ENCODE measurements at regions not wholly inside any gene's neighbourhood (a gene's known extent, or its start where the extent isn't known, plus 50 kb on each side); places are given as distances from the start of the nearest gene placed in this dataset.

DNA sequence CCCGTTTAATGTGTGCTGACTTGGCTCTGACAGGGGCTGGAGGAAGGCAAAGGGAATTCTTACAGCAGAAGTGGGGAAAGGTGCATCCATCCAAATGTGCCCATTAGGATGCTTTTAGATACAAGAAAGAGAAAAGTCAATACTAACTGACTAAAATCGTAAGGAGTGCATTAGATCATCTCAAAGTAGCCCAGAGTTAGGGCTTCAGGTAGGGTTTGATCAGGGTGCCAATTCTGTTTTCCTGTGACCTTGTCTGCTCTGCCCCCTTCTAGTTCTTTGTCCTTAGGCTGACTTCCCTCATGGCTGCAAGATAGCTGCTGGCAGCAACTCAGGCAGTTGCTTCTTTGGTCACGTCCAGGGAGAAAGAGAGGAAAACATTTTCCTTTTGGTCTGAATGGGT, 240.8 kb downstream of the CDC5L start:
- no peak overlapping the region for H3K4me3 ChIP-seq (ENCODE audit: low read depth, low read length)
- TF ChIP-seq, protein P1, sequence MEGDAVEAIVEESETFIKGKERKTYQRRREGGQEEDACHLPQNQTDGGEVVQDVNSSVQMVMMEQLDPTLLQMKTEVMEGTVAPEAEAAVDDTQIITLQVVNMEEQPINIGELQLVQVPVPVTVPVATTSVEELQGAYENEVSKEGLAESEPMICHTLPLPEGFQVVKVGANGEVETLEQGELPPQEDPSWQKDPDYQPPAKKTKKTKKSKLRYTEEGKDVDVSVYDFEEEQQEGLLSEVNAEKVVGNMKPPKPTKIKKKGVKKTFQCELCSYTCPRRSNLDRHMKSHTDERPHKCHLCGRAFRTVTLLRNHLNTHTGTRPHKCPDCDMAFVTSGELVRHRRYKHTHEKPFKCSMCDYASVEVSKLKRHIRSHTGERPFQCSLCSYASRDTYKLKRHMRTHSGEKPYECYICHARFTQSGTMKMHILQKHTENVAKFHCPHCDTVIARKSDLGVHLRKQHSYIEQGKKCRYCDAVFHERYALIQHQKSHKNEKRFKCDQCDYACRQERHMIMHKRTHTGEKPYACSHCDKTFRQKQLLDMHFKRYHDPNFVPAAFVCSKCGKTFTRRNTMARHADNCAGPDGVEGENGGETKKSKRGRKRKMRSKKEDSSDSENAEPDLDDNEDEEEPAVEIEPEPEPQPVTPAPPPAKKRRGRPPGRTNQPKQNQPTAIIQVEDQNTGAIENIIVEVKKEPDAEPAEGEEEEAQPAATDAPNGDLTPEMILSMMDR (IDR thresholded peaks at IDR 0.05; ENCODE audit: control insufficient read depth, extremely low read depth, insufficient read depth): no peak
- no peak for DNase-seq (ENCODE audit: low read depth)

DNA sequence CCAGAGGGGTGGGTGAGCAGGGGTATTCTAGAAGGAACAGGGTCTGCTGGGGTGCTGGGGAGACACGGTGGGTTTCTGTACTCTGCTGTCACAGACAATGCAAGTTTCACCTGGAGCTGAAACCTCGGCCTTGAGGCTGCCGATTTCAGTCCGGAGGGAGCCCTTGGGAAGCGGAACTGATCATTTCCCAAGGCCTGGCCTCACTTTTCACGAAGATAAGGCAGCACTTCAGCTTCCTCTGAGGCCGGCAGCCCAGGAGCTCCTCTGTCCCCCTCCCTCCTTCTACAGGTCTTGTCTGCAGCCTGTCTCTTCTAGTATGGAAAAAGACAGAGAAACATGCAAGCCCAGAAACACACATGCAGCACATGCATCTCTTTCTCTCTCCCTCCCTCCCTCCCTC, 242.1 kb downstream of the CDC5L start:
- no peak overlapping the region for H3K4me3 ChIP-seq (ENCODE audit: low read depth, low read length)
- TF ChIP-seq, protein P1 (IDR thresholded peaks at IDR 0.05; ENCODE audit: control insufficient read depth, extremely low read depth, insufficient read depth): no peak
- no peak for DNase-seq (ENCODE audit: low read depth)

DNA sequence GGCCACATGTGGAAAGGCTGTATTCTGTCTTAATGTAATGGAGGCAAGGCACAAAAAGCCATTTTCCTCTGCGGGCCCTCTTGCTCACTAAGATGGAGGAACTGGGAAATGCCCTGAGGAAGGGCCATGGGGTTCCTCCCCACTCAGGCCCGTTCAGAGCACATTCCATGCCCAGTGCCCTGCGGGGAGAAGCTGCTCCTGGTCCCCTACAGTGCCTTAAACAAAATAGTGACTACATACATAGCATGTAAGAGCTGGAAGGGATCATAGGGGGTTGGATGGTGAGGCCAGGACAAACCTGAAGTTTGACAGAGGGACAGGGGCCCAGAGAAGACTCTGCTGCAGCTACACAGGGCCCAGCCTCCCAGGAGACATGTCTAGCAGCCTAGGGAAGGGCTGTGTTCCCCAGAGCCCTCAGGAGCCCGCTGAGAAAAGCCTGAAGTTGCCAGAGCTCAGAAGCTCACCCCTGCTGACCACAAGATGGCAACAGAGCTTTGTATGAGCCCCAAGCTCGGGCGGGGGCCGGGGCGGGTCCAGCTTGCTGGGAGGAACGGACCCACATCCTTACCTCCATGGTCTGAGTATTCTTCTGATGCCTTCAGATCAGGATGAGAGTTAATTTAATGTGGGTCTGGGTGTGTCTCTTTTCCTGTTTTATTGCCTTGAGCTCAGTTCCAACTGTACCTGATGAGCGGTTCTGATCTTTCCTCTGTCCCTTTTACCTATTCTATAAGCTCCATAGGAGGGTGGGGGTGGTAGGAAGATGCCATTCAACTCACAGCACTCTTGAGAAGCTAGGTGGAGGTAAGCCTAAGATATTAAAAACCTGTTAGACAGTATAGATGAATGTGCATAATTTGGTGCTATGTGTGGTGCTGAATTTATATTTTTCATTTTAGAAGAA, 242.9 kb downstream of the CDC5L start:
- DNase-seq (ENCODE audit: low read depth): peak; percentile 18
- TF ChIP-seq, protein P1 (IDR thresholded peaks at IDR 0.05; ENCODE audit: control insufficient read depth, extremely low read depth, insufficient read depth): peak; percentile 69
- H3K4me3 ChIP-seq (ENCODE audit: low read depth, low read length): no peak overlapping the region

DNA sequence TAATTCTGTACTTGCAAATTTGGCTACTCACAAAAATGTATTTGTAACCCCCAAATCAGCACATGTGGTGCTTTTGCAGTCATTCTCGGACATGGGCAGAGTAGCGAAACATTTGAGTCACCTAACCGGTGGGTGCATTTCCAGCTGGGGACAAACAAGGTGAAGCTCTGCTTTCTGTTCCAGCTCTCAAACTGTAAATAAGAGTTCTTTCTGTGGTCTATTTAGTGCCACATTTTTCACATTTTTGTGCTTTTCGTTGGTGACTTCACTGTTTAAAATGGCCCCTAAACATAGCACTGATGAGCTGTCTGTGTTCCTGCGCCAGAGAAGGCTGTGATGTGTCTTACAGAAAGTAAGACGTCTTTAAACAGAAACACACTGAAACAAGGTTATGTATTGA, 244.5 kb downstream of the CDC5L start:
- DNase-seq (ENCODE audit: low read depth): no peak
- TF ChIP-seq, protein P1 (IDR thresholded peaks at IDR 0.05; ENCODE audit: control insufficient read depth, extremely low read depth, insufficient read depth): no peak
- H3K4me3 ChIP-seq (ENCODE audit: low read depth, low read length): no peak overlapping the region

DNA sequence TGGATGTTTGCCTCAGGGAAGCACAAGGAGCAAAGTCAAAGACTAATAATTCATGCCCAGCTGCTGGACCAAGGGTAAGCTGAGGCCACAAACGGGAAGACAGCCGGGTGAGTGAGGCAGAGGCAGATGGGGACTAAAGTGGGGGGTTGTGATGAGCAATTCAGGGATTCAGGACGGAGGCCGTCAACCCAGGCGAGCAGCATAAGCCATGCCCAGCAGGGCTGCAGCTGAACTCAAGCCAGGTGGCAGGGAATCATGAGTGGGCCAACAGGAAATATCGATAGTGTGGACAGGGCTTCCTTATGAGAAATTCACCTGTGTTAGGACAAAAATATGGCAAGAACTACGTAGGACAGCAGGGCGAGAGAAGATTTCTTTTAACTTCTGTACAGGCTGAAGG, 246.8 kb downstream of the CDC5L start:
- H3K4me3 ChIP-seq (ENCODE audit: low read depth, low read length): no peak overlapping the region
- no peak for DNase-seq (ENCODE audit: low read depth)
- TF ChIP-seq, protein P1 (IDR thresholded peaks at IDR 0.05; ENCODE audit: control insufficient read depth, extremely low read depth, insufficient read depth): no peak

DNA sequence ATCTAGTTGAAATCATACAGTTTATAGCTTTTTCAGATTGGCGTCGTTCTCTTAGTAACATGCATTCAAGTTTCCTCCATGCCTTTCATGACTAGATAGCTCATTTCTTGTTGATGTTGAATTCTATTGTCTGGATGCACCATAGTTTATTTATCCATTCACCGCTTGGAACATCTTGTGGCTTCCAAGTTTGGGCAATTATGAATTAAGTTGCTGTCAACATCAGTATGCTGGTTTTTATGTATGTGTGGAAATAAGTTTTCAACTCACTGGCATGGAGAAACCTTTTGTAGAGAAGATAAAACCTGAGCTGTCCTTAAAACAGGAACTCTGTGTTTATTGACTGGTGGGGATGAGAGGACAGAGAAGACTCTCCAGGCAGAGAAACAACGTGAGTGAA, 248.0 kb downstream of the CDC5L start:
- no peak for DNase-seq (ENCODE audit: low read depth)

More for the DNA sequence above, 248.0 kb downstream of the CDC5L start:
- H3K4me3 ChIP-seq (ENCODE audit: low read depth, low read length): no peak overlapping the region
- TF ChIP-seq, protein P1 (IDR thresholded peaks at IDR 0.05; ENCODE audit: control insufficient read depth, extremely low read depth, insufficient read depth): no peak

All from LNCaP clone FGC (cell line).